ENCODE measurements at regions not wholly inside any gene's neighbourhood (a gene's known extent, or its start where the extent isn't known, plus 50 kb on each side); places are given as distances from the start of the nearest gene placed in this dataset.

GRCh38 chr15:94912760-94913159, 681.4 kb downstream of the MCTP2 start (continued):
- TF ChIP-seq USF1 (IDR thresholded peaks at IDR 0.05; ENCODE audit: borderline replicate concordance, low read depth) = no peak
- TF ChIP-seq NRF1 (IDR thresholded peaks at IDR 0.05; ENCODE audit: low read depth, low read length) = no peak
- no peak for TF ChIP-seq CHD2 (IDR thresholded peaks at IDR 0.05; ENCODE audit: low read length, partially characterized antibody)
- TF ChIP-seq MAX (IDR thresholded peaks at IDR 0.05; ENCODE audit: low read depth) = no peak

- Histone ChIP-seq H3K9me2 (no peaks in the 10 kb centered on the region), H3K27ac (ENCODE audit: low read depth in 2 of 2, low read length in 1 of 2) (no peak overlapping the region), H3K9ac (no peak overlapping the region), H3K27me3 (ENCODE audit: insufficient read depth) (no peaks in the 10 kb centered on the region), H3K4me2 (no peak overlapping the region), H3K36me3 (replicated peaks in 1 of 2; ENCODE audit: control insufficient read depth in 1 of 2, insufficient read depth in 2 of 2, low read length in 1 of 2) (no peaks in the 10 kb centered on the region), H3F3A (replicated peaks; ENCODE audit: insufficient read depth) (no peaks in the 10 kb centered on the region), H2AFZ (ENCODE audit: low read depth) (no peak overlapping the region), H4K20me1 (ENCODE audit: insufficient read depth) (no peaks in the 10 kb centered on the region), H3K79me2 (ENCODE audit: insufficient read depth) (no peaks in the 10 kb centered on the region), H3K4me3 (ENCODE audit: low read depth in 2 of 2, low read length in 1 of 2) (no peak overlapping the region), H3K9me3 (no peaks in the 10 kb centered on the region), H3K4me1 (ENCODE audit: control insufficient read depth in 1 of 2, insufficient read depth in 2 of 2, low read depth in 1 of 2, low read length in 1 of 2) (no peaks in the 10 kb centered on the region)
- ChIA-PET CTCF (interaction anchor here (1.7 kb wide), 1 partner anchor 504 kb away, joined by 3 read pairs; no protein-coding TSS in a partner anchor), POLR2A (no interaction called here)
- TF ChIP-seq ELF1 (IDR thresholded peaks at IDR 0.05) = no peak
- no peak for TF ChIP-seq CTCF (IDR thresholded peaks at IDR 0.05)
- no peak for TF ChIP-seq RXRA (IDR thresholded peaks at IDR 0.05; ENCODE audit: borderline replicate concordance, low read depth)
- no peak for TF ChIP-seq SIN3A (IDR thresholded peaks at IDR 0.05; ENCODE audit: borderline replicate concordance, low read depth, low read length)
- TF ChIP-seq TAF1 (IDR thresholded peaks at IDR 0.05; ENCODE audit: borderline replicate concordance, low read depth, low read length) = no peak
- TF ChIP-seq NFIC (IDR thresholded peaks at IDR 0.05; ENCODE audit: borderline replicate concordance) = no peak
- TF ChIP-seq YY1 (IDR thresholded peaks at IDR 0.05; ENCODE audit: low read depth) = no peak
- WGBS (ENCODE audit: low lambda C conversion rate) = 1% methylated on average over 5 of the region's 5 CpGs
- no peak for DNase-seq
These were observed 685.7 kb downstream of the MCTP2 start for GRCh38 chr15:94917068-94917467.

GRCh38 chr15:94921936-94922335, 690.6 kb downstream of the MCTP2 start:
- no peak for TF ChIP-seq EZH2phosphoT487 (IDR thresholded peaks at IDR 0.05; ENCODE audit: borderline replicate concordance, low read depth)
- TF ChIP-seq GATA2 (CRISPR knock-in tag; IDR thresholded peaks at IDR 0.05) = no peak
- no peak for TF ChIP-seq PBX3 (IDR thresholded peaks at IDR 0.05)
- TF ChIP-seq MAX (IDR thresholded peaks at IDR 0.05; ENCODE audit: low read depth) = no peak
- no peak for TF ChIP-seq RXRA (IDR thresholded peaks at IDR 0.05; ENCODE audit: borderline replicate concordance, low read depth)
- no peak for TF ChIP-seq CTCF (IDR thresholded peaks at IDR 0.05)
- no peak for TF ChIP-seq CHD2 (IDR thresholded peaks at IDR 0.05; ENCODE audit: low read length, partially characterized antibody)
- no peak for TF ChIP-seq RFX5 (IDR thresholded peaks at IDR 0.05; ENCODE audit: low read length)
- H3K9ac ChIP-seq = no peak overlapping the region
- H4K20me1 ChIP-seq (ENCODE audit: insufficient read depth) = no peaks in the 10 kb centered on the region
- no peaks in the 10 kb centered on the region for H3K36me3 ChIP-seq (replicated peaks in 1 of 2; ENCODE audit: control insufficient read depth in 1 of 2, insufficient read depth in 2 of 2, low read length in 1 of 2)
- no peaks in the 10 kb centered on the region for H3K9me3 ChIP-seq
- ChIA-PET POLR2A (no interaction called here), CTCF (no interaction called here)
- H3K27me3 ChIP-seq (ENCODE audit: insufficient read depth) = no peaks in the 10 kb centered on the region
- no peak overlapping the region for H3K4me3 ChIP-seq (ENCODE audit: low read depth in 2 of 2, low read length in 1 of 2)
- no peaks in the 10 kb centered on the region for H3K4me1 ChIP-seq (ENCODE audit: control insufficient read depth in 1 of 2, insufficient read depth in 2 of 2, low read depth in 1 of 2, low read length in 1 of 2)
- peak; percentile 2 for DNase-seq
- H3K79me2 ChIP-seq (ENCODE audit: insufficient read depth) = no peaks in the 10 kb centered on the region
- no peak overlapping the region for H3K27ac ChIP-seq (ENCODE audit: low read depth in 2 of 2, low read length in 1 of 2)
- no peak overlapping the region for H3K4me2 ChIP-seq
- no peaks in the 10 kb centered on the region for H3F3A ChIP-seq (replicated peaks; ENCODE audit: insufficient read depth)
- H3K9me2 ChIP-seq = no peaks in the 10 kb centered on the region
- H2AFZ ChIP-seq (ENCODE audit: low read depth) = no peak overlapping the region
- WGBS (ENCODE audit: low lambda C conversion rate) = 9% methylated on average over 6 of the region's 6 CpGs
